Fibroblast of peridontal ligament (primary cell): ENCODE measurements at regions not wholly inside any gene's neighbourhood (a gene's known extent, or its start where the extent isn't known, plus 50 kb on each side); places are given as distances from the start of the nearest gene placed in this dataset.
"Not testable (repeated sequence)": the region's sequence is repeated elsewhere in the genome, so short reads cannot be mapped to it uniquely, and the experiment has no call there.

ENCODE experiments used
- DNase-seq: peaks from one replicate; pipeline ENCODE4 v3.0.0-alpha.2; 2010; ENCODE audit errors: extremely low read depth

- DNase-seq = peak; percentile 27
Observed at GRCh38 chr12:9372202-9372601, 164.0 kb upstream of the PZP start.

DNA sequence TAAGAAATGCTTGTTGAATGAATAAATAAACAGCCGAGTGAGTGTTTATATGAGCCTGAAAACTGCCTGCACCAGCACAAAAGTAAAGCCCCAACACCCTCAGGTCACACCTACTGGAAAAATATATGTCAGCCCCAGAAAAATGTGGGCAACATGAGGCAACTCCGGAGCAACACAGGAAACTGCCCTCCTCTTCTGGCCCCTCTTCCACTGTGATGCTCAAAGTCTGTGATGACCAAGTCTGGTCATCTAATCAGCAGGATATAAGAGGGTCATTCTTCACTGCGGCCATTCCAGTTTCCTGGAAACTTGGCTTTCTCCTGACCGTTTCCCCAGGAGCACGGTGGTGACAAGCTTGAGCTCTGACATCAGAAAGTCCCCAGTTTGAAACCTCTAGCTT lies 159.6 kb upstream of the PZP start:
- peak; percentile 2 for DNase-seq

GRCh38 chr12:9367201-9367600 lies 159.0 kb upstream of the PZP start:
- no peak for DNase-seq

GRCh38 chr12:9365296-9365695 lies 157.1 kb upstream of the PZP start:
- peak; percentile 48 for DNase-seq

DNA sequence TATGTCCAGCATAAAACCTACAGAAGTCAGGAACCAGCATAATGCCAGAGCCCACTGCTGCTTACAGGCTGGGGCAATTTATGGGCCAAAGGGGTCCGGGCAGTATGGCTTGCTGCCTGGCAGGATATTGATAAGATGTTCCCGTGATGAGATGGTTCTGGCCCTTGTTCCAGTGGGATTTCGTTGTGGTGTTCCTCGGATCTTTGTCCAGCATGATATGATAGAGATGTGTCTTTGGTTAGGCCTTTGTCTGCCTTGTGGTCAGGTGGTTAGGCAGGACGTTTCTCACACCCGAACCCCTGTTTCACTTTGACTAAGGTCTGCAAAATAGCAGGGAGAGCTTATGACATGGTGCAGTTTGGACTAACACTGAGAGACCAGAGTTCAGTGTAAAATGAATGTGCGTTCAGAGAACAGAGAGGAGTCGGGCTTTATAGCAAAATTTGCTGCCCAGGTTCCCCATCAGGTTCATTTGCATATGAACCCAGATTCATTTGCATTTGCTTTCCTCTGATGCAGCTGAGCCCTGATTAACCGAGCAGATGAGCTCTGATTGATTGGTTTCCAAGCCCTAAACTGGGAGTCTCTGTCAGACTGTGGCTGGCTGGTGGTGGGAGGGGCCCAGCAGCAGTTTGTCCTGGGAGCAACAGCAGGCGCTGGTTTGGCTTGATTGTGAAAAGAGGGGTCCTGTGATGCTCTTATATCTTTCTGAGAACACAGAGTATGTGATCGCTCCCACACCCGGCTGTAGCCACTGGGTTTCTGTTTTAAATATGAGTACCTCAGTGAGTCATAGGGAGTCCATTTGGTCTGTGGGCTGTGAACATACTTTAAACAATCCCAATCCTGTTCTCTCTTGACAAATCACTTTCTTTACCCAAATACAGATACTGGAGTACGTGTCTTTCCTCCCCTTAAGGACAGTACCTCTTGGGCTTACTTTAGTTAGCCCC lies 156.3 kb upstream of the PZP start:
- DNase-seq = peak; percentile 70

- DNase-seq = no peak
Observed at GRCh38 chr12:9363145-9363544, 154.9 kb upstream of the PZP start.

- DNase-seq = no peak
Observed at GRCh38 chr12:9361879-9362326, 153.7 kb upstream of the PZP start.

- not testable (repeated sequence) for DNase-seq
Observed at GRCh38 chr12:9354009-9354754, 146.0 kb upstream of the PZP start.

DNA sequence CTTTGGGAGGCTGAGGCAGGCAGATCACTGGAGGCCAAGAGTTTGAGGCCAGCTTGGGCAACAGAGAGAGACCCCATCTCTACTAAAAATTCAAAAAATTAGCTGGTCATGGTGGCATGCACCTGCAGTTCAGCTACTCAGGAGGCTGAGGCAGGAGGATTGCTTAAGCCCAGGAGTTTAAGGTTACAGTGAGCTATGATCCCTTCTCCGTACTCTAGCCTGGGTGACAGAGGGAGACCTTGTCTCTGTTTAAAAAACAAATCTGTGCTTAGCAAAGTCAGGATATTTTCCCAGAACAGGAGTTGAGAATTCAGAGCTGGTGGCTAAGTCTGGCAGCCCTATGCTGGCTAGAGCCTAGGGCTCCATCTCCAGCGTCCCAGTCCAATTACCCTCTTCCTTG lies 142.9 kb upstream of the PZP start:
- DNase-seq = no peak

- DNase-seq = no peak
Observed at GRCh38 chr12:9349888-9350885, 142.0 kb upstream of the PZP start.

DNA sequence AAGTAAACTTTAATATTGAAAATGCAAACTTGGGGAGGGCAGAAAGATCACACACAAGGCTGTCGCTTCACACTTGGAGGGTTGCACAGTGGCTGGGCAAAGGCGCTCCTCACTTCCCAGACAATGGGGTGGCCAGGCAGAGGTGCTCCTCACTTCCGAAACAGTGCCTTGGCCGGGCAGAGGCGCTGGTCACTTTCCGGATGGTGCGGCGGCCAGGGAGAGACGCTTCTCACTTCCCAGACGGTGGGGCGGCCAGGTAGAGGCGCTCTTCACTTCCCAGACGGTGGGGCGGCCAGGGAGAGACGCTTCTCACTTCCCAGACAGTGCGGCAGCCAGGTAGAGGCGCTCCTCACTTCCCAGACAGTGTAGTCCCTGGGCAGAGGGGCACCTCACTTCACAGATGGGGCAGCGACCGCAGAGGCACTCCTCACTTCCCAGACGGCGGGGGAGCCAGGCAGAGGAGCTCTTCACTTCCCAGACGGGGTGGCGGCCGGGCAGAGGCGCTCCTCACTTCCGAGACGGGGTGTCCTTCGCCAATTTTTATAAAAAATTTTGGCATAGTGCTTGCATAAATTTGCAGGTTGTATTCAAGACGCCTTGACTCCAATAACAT lies 140.8 kb upstream of the PZP start:
- no peak for DNase-seq

DNA sequence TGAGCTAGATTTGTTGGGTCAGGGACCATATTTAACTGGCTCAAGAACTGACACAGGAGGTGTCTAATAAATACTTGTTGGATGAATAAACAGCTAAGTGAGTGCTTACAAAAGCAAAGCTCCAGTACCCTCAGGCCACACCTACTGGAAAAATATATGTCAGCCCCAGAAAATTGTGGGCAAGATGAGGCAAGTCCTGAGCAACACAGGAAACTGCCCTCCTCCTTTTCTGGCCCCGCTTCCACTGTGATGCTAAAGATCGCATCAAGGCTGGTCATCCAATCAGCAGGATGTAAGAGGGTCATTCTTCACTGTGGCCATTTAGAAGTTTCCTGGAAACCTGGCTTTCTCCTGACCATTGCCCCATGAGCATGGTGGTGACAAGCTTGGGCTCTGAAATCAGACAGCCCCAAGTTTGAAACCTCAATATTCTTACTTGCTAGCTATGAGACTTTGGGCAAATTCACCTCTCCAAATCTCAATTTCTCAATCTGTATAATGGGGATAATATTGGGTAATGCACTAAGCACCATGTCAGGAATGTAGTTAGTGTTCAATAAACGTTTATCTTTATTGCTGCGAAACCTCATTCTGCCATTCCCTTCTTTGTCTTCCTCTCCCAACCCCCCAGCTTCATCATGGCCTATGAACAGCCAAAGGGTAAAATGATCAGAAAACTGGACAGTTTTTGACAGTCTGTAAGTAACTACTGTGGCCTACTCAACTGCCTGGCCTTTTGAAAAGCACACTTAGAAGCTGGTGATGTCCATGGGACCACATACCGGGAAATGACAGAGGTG lies 139.3 kb upstream of the PZP start:
- DNase-seq = peak; percentile 37

DNA sequence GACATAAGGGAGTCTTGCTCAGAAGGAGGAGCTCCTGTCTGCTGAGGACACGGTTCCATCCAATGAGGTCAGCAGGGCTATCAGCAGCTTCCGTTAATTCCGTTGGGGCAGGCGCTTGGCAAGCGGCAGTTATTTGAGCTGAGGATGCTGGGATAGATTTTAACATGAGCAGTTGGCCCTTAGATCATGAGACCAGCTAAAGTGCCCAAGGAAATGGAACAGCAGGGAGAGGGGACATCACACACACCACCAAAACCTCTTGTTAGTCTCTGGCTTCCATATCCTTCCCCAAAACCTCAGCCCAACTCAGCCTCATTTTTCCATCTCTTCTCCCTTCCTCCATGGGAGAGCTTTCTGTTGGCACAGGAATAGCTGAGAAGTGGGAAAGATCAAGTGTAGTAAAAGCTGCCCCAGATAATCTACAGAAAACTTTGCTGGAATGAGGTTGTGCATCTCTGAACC lies 138.7 kb upstream of the PZP start:
- DNase-seq = no peak

DNA sequence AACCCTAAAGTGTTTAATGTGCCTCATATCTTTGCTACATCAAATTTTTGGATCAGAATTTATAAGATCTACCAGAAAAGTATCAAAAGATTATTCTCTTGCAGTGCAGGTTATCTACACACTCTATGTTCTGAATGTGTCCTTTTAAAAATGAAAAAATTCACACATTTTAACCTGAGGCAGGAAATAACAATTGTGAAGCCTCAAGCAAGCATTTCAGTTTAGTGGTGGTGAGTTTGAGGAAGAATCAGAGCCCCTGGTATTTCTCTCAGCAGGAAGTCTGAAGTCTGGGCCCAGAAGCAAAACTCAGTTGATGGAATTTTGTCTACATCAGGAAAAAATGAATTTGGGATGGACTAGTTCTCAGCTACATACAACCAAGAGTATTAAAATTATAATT lies 137.0 kb upstream of the PZP start:
- DNase-seq = no peak

DNA sequence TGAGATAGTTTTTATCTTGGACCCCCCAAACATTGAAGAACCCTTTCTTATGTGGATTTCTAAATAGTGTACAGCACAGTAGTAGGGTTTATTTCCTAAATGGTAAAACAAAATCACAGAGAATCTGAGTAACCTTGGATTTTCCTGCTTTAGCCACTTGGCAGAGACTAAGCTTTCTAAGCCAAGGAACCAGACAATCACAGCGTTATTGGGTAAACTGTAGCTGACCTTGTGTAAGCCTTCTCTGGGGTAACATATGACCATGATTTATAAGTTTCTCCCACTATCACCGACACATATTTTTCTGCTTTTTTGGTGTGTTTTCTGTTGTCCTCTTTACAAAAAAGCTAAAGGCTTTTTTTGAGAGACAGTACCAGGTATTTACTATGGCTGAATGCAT lies 136.3 kb upstream of the PZP start:
- peak; percentile 46 for DNase-seq

DNA sequence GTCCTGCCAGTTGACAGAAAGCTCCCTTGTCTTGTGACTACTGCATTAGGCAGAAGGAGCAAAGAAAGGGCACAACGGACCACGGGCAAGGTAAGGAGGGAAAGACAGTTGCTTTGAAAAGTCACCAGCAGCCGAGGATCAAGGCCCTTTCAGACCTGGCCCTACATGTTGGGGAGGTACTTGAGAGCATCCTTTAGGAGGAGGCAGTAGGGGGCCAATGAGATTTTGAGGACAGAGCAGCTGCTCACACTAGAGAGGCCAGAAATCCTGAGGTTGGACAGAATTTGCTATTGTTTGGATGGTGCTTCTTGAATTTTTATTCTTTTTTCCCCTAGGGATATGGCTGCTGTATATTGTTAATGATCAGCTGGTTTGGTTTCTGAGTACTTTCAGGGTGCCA lies 135.5 kb upstream of the PZP start:
- no peak for DNase-seq

- no peak for DNase-seq
Observed at GRCh38 chr12:9342614-9343353, 134.6 kb upstream of the PZP start.

DNA sequence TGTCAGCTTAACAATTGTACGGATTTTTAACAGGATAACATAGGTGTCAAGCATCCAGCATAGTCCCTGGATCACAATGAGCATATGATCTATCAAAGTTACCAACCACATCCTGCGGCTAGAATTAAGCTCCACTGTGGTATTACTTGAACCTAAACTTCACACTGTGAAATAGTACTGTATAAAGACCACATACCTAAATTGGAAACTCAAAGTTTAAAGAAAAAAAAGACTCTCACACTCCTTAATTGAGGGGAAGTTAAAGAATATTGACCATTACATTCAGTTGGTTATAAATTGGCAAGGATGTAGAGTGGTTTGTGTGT lies 133.0 kb upstream of the PZP start:
- no peak for DNase-seq

- peak; percentile 43 for DNase-seq
Observed at GRCh38 chr12:9340422-9341259, 132.4 kb upstream of the PZP start.
